Neural cell (in vitro differentiated cells): ENCODE measurements at regions not wholly inside any gene's neighbourhood (a gene's known extent, or its start where the extent isn't known, plus 50 kb on each side); places are given as distances from the start of the nearest gene placed in this dataset.

Source experiments
- H2AFZ ChIP-seq: fragments of 200-600, 300-800 bp; sonication (generic), shearing (Covaris generic); 2 replicates; pipeline ENCODE4 v1.6.0; 2014; ENCODE audit warnings: low read depth, mild to moderate bottlenecking, antibody characterized with exemption, low read length, moderate library complexity
- H3F3A ChIP-seq: fragments of 200-600 bp; shearing (Covaris generic); 2 replicates; pipeline ENCODE4 v1.6.1; 2016; ENCODE audit warnings: mild to moderate bottlenecking, moderate library complexity, mixed read lengths, antibody characterized with exemption, low read length; ENCODE audit not compliant: insufficient read depth, poor library complexity, severe bottlenecking
- H3K27ac ChIP-seq: fragments of 200-600, 300-800 bp; sonication (generic), shearing (Covaris generic); 2 replicates; pipeline ENCODE4 v1.5.1; 2014; ENCODE audit warnings: mild to moderate bottlenecking, low read length, moderate library complexity
- H3K27me3 ChIP-seq: fragments of 300-800, 200-600 bp; sonication (generic), shearing (Covaris generic); 2 replicates; pipeline ENCODE4 v1.6.0; 2014; ENCODE audit warnings: mild to moderate bottlenecking, low read depth, low read length, moderate library complexity; ENCODE audit not compliant: insufficient read depth
- H3K36me3 ChIP-seq: fragments of 300-800, 200-600 bp; sonication (generic), shearing (Covaris generic); 2 replicates; pipeline ENCODE4 v1.5.1; 2014; ENCODE audit warnings: mild to moderate bottlenecking, antibody characterized with exemption, low read length, moderate library complexity; ENCODE audit not compliant: insufficient read depth
- H3K4me2 ChIP-seq: fragments of 300-800, 200-600 bp; sonication (generic), shearing (Covaris generic); 2 replicates; pipeline ENCODE4 v1.6.0; 2014; ENCODE audit warnings: mild to moderate bottlenecking, low read length
- H3K4me3 ChIP-seq: fragments of 300-800, 200-600 bp; sonication (generic), shearing (Covaris generic); 2 replicates; pipeline ENCODE4 v1.5.1; 2014; ENCODE audit warnings: mild to moderate bottlenecking, low read length, moderate library complexity
- H3K79me2 ChIP-seq: fragments of 200-600 bp; shearing (Covaris generic); replicated peaks from 2 replicates; pipeline ENCODE4 v1.6.0; 2014; ENCODE audit warnings: mild to moderate bottlenecking, low read length, moderate library complexity; ENCODE audit not compliant: insufficient read depth
- H3K9ac ChIP-seq: fragments of 300-800, 200-600 bp; sonication (generic), shearing (Covaris generic); 2 replicates; pipeline ENCODE4 v1.6.1; 2016; ENCODE audit warnings: mild to moderate bottlenecking, low read length, mixed read lengths
- H3K9me2 ChIP-seq: fragments of 200-600 bp; shearing (Covaris generic); 2 replicates; pipeline ENCODE4 v1.6.1; 2016; ENCODE audit warnings: mild to moderate bottlenecking, low read length, mixed read lengths; ENCODE audit not compliant: insufficient read depth
- H3K9me3 ChIP-seq: fragments of 200-600, 300-800 bp; sonication (generic), shearing (Covaris generic); 2 replicates; pipeline ENCODE4 v1.6.1; 2016; ENCODE audit warnings: mild to moderate bottlenecking, mixed run types, low read length, moderate library complexity, mixed read lengths
- H4K20me1 ChIP-seq: fragments of 200-600 bp; shearing (Covaris generic); 2 replicates; pipeline ENCODE4 v1.6.1; 2016; ENCODE audit warnings: mild to moderate bottlenecking, mixed run types; ENCODE audit not compliant: insufficient read depth
- CTCF ChIP-seq: fragments of 450-650 bp; IDR thresholded peaks from 2 replicates; pipeline ENCODE4 v1.5.1; 2014; ENCODE audit warnings: antibody characterized with exemption, mild to moderate bottlenecking, moderate library complexity; ENCODE audit not compliant: poor library complexity, severe bottlenecking
- EP300 ChIP-seq: fragments of 450-650 bp; conservative IDR thresholded peaks from 2 replicates; pipeline ENCODE4 v1.6.1; 2014; ENCODE audit warnings: antibody characterized with exemption, mild to moderate bottlenecking, moderate library complexity; ENCODE audit not compliant: poor library complexity, severe bottlenecking
- EZH2 ChIP-seq: fragments of 200-600, 300-800 bp; shearing (Covaris generic), sonication (generic); IDR thresholded peaks from 2 replicates; pipeline ENCODE4 v1.6.1; 2014; ENCODE audit warnings: antibody characterized with exemption, low read length, borderline replicate concordance, mild to moderate bottlenecking; ENCODE audit not compliant: insufficient read depth, poor library complexity, severe bottlenecking
- MXI1 ChIP-seq: fragments of 450-650 bp; conservative IDR thresholded peaks from 2 replicates; pipeline ENCODE4 v1.6.1; 2014; ENCODE audit warnings: antibody characterized with exemption, mild to moderate bottlenecking; ENCODE audit not compliant: poor library complexity, severe bottlenecking
- POLR2AphosphoS5 ChIP-seq: IDR thresholded peaks from 2 replicates; pipeline ENCODE4 v1.6.1; 2012
- RAD21 ChIP-seq: fragments of 450-650 bp; conservative IDR thresholded peaks from 2 replicates; pipeline ENCODE4 v1.6.1; 2014; ENCODE audit warnings: antibody characterized with exemption, mild to moderate bottlenecking, moderate library complexity
- REST ChIP-seq: IDR thresholded peaks from 2 replicates; pipeline ENCODE4 v1.6.1; 2012; ENCODE audit warnings: borderline replicate concordance
- SMC3 ChIP-seq: fragments of 450-650 bp; conservative IDR thresholded peaks from 2 replicates; pipeline ENCODE4 v1.6.1; 2014; ENCODE audit warnings: antibody characterized with exemption, mild to moderate bottlenecking, moderate library complexity; ENCODE audit not compliant: poor library complexity
- TAF1 ChIP-seq: IDR thresholded peaks from 2 replicates; pipeline ENCODE4 v1.6.1; 2012; ENCODE audit warnings: low read depth

- H3K9me2 ChIP-seq, result no peaks in the 10 kb centered on the region
- H3K79me2 ChIP-seq, result no peaks in the 10 kb centered on the region
- H3K27me3 ChIP-seq, result no peaks in the 10 kb centered on the region
- H3F3A ChIP-seq, result no peaks in the 10 kb centered on the region
- H2AFZ ChIP-seq, result no peak overlapping the region
- H3K4me3 ChIP-seq, result no peak overlapping the region
- no peak overlapping the region for H3K9ac ChIP-seq
- no peak for TF ChIP-seq CTCF
- no peak for TF ChIP-seq POLR2AphosphoS5
- TF ChIP-seq RAD21, result no peak
- no peak for TF ChIP-seq SMC3
- no peak for TF ChIP-seq MXI1
- no peak for TF ChIP-seq EZH2
- TF ChIP-seq TAF1, result no peak
- H4K20me1 ChIP-seq, result no peaks in the 10 kb centered on the region
- H3K4me2 ChIP-seq, result no peak overlapping the region
- no peaks in the 10 kb centered on the region for H3K9me3 ChIP-seq
- no peak overlapping the region for H3K27ac ChIP-seq
- H3K36me3 ChIP-seq, result no peaks in the 10 kb centered on the region
Measured at GRCh38 chr18:73737990-73738389, 409.6 kb downstream of the FBXO15 start.

GRCh38 chr18:73735836-73736235, 411.8 kb downstream of the FBXO15 start:
- Histone ChIP-seq H3K27ac (no peak overlapping the region), H4K20me1 (no peaks in the 10 kb centered on the region), H3K4me3 (no peak overlapping the region), H3K27me3 (no peaks in the 10 kb centered on the region), H2AFZ (no peak overlapping the region), H3K9ac (no peak overlapping the region), H3K79me2 (no peaks in the 10 kb centered on the region), H3K4me2 (no peak overlapping the region), H3K36me3 (no peaks in the 10 kb centered on the region), H3K9me3 (no peaks in the 10 kb centered on the region), H3K9me2 (no peaks in the 10 kb centered on the region), H3F3A (no peaks in the 10 kb centered on the region)
- TF ChIP-seq EP300 (peak; percentile 76), REST (no peak), CTCF (no peak), RAD21 (no peak), SMC3 (no peak), EZH2 (no peak), MXI1 (no peak), TAF1 (no peak), POLR2AphosphoS5 (peak; percentile 33)
